SK-N-SH (cell line): ENCODE measurements at regions not wholly inside any gene's neighbourhood (a gene's known extent, or its start where the extent isn't known, plus 50 kb on each side); places are given as distances from the start of the nearest gene placed in this dataset.

Experiments
- CTCF ChIA-PET: fragments of 300-600, 350-600 bp; formaldehyde crosslinking; extraction: SDS; loops from one replicate; lab custom pipeline; 2021; lab: Yijun Ruan, JAX
- POLR2A ChIA-PET: fragments of 350-600 bp; sonication (Branson Sonifier 250); formaldehyde crosslinking; extraction: SDS; loops from one replicate; lab custom pipeline; 2020; ENCODE audit warnings: antibody characterized with exemption, inconsistent platforms; lab: Yijun Ruan, JAX
- DNase-seq: peaks from one replicate; pipeline ENCODE4 v3.0.0; 2012
- H2AFZ ChIP-seq: fragments of 200-600 bp; sonication (generic); 2 replicates; pipeline ENCODE4 v1.8.1; 2016; ENCODE audit warnings: antibody characterized with exemption, mild to moderate bottlenecking, low read depth
- H3F3A ChIP-seq: fragments of 200-600 bp; sonication (generic); replicated peaks from 2 replicates; pipeline ENCODE3; 2016; ENCODE audit warnings: antibody characterized with exemption, mild to moderate bottlenecking; ENCODE audit not compliant: insufficient read depth
- H3K27ac ChIP-seq, 2 experiments: fragments of 200-500 bp in 1 of 2; fragments of 200-600 bp in 1 of 2; sonication (Bioruptor generic) in 1 of 2; sonication (generic), shearing (Covaris generic) in 1 of 2; 2 replicates each; pipeline versions ENCODE4 v1.5.1 to v1.6.1; 2014 to 2016; ENCODE audit warnings: low read depth in 2 of 2, inconsistent platforms in 1 of 2, low read length in 1 of 2, mild to moderate bottlenecking in 1 of 2, mixed read lengths in 1 of 2
- H3K27me3 ChIP-seq: fragments of 200-600 bp; sonication (generic), shearing (Covaris generic); 2 replicates; pipeline ENCODE4 v1.6.1; 2016; ENCODE audit warnings: mixed run types; ENCODE audit not compliant: insufficient read depth
- H3K36me3 ChIP-seq, 2 experiments: fragments of 200-500 bp in 1 of 2; fragments of 200-600 bp in 1 of 2; sonication (Bioruptor generic) in 1 of 2; sonication (generic) in 1 of 2; replicated peaks in 1 of 2; 2 replicates each; pipeline versions ENCODE3 to v1.5.1; 2014 to 2016; ENCODE audit warnings: low read length in 1 of 2, mild to moderate bottlenecking in 1 of 2; ENCODE audit not compliant: insufficient read depth in 2 of 2, control insufficient read depth in 1 of 2
- H3K4me1 ChIP-seq, 2 experiments: fragments of 200-500 bp in 1 of 2; fragments of 200-600 bp in 1 of 2; sonication (Bioruptor generic) in 1 of 2; sonication (generic), shearing (Covaris generic) in 1 of 2; 2 replicates each; pipeline versions ENCODE4 v1.5.1 to v1.6.1; 2014 to 2016; ENCODE audit warnings: low read depth in 1 of 2, low read length in 1 of 2, mixed run types in 1 of 2; ENCODE audit not compliant: insufficient read depth in 2 of 2, control insufficient read depth in 1 of 2
- H3K4me2 ChIP-seq: fragments of 200-600 bp; sonication (generic), shearing (Covaris generic); 2 replicates; pipeline ENCODE4 v1.6.1; 2017; ENCODE audit warnings: mixed run types
- H3K4me3 ChIP-seq, 2 experiments: fragments of 200-500 bp in 1 of 2; fragments of 200-600 bp in 1 of 2; sonication (Bioruptor generic) in 1 of 2; sonication (generic), shearing (Covaris generic) in 1 of 2; 2 replicates each; pipeline versions ENCODE4 v1.5.1 to v1.8.1; 2014 to 2016; ENCODE audit warnings: low read depth in 2 of 2, inconsistent platforms in 1 of 2, low read length in 1 of 2, mild to moderate bottlenecking in 1 of 2, mixed read lengths in 1 of 2, moderate library complexity in 1 of 2
- H3K79me2 ChIP-seq: fragments of 200-600 bp; sonication (generic); 2 replicates; pipeline ENCODE4 v1.8.1; 2017; ENCODE audit warnings: mild to moderate bottlenecking; ENCODE audit not compliant: insufficient read depth
- H3K9ac ChIP-seq: fragments of 200-600 bp; sonication (generic); 2 replicates; pipeline ENCODE4 v1.6.1; 2017; ENCODE audit warnings: mixed run types
- H3K9me2 ChIP-seq: fragments of 200-600 bp; sonication (generic); 2 replicates; pipeline ENCODE4 v1.6.1; 2017; ENCODE audit warnings: mixed run types
- H3K9me3 ChIP-seq: fragments of 200-600 bp; sonication (generic); 2 replicates; pipeline ENCODE4 v1.6.1; 2017; ENCODE audit warnings: mixed run types, mild to moderate bottlenecking, moderate library complexity
- H4K20me1 ChIP-seq: fragments of 200-600 bp; sonication (generic); 2 replicates; pipeline ENCODE4 v1.6.1; 2017; ENCODE audit warnings: mild to moderate bottlenecking, mixed run types; ENCODE audit not compliant: insufficient read depth
- CHD2 ChIP-seq: fragments of 150-350 bp; IDR thresholded peaks from 2 replicates; pipeline ENCODE4 v1.6.1; 2018; ENCODE audit warnings: low read length; ENCODE audit not compliant: partially characterized antibody
- CTCF ChIP-seq: fragments of 200-600 bp; sonication (generic); IDR thresholded peaks from 2 replicates; pipeline ENCODE4 v1.6.1; 2017; ENCODE audit warnings: antibody characterized with exemption, mild to moderate bottlenecking, moderate library complexity
- ELF1 ChIP-seq: IDR thresholded peaks from 2 replicates; pipeline ENCODE4 v1.4.0; 2012
- EP300 ChIP-seq, 2 experiments: IDR thresholded peaks; 2 replicates each; pipeline versions ENCODE4 v1.4.0 to v1.6.1; 2012; ENCODE audit warnings: borderline replicate concordance in 1 of 2, low read depth in 1 of 2, low read length in 1 of 2
- EZH2phosphoT487 ChIP-seq: fragments of 200-600 bp; sonication (generic); IDR thresholded peaks from 2 replicates; pipeline ENCODE4 v1.6.1; 2017; ENCODE audit warnings: low read depth, mixed run types, mild to moderate bottlenecking, antibody characterized with exemption, moderate library complexity, borderline replicate concordance
- FOXJ3 ChIP-seq: sonication (generic); formaldehyde crosslinking; IDR thresholded peaks from 2 replicates; pipeline ENCODE4 v1.5.1; 2020; ENCODE audit warnings: mild to moderate bottlenecking, missing genetic modification reagents
- GATA2 ChIP-seq: sonication (generic); formaldehyde crosslinking; IDR thresholded peaks from 2 replicates; pipeline ENCODE4 v1.5.0; 2020; ENCODE audit warnings: mild to moderate bottlenecking, missing genetic modification reagents
- MAX ChIP-seq: IDR thresholded peaks from 2 replicates; pipeline ENCODE4 v1.4.0; 2012; ENCODE audit warnings: low read depth
- MEF2A ChIP-seq: IDR thresholded peaks from 2 replicates; pipeline ENCODE4 v1.4.0; 2012; ENCODE audit warnings: low read depth, borderline replicate concordance
- MXI1 ChIP-seq: IDR thresholded peaks from 2 replicates; pipeline ENCODE4 v1.6.1; 2012; ENCODE audit warnings: mild to moderate bottlenecking, low read depth, low read length, improper control_type of control experiment
- NRF1 ChIP-seq: IDR thresholded peaks from 2 replicates; pipeline ENCODE4 v1.6.1; 2012; ENCODE audit warnings: low read depth, mild to moderate bottlenecking, low read length
- PBX3 ChIP-seq: IDR thresholded peaks from 2 replicates; pipeline ENCODE4; 2012
- POLR2AphosphoS5 ChIP-seq: IDR thresholded peaks from 2 replicates; pipeline ENCODE4 v1.6.1; 2012; ENCODE audit warnings: low read depth, low read length
- RCOR1 ChIP-seq: fragments of 150-350 bp; IDR thresholded peaks from 2 replicates; pipeline ENCODE4 v1.6.1; 2017; ENCODE audit warnings: antibody characterized with exemption, low read length
- REST ChIP-seq: IDR thresholded peaks from 2 replicates; pipeline ENCODE4 v1.6.1; 2012; ENCODE audit warnings: mild to moderate bottlenecking, low read depth, low read length, moderate library complexity
- SIN3A ChIP-seq: IDR thresholded peaks from 2 replicates; pipeline ENCODE4 v1.6.1; 2012; ENCODE audit warnings: low read depth, mild to moderate bottlenecking, low read length, moderate library complexity, borderline replicate concordance
- USF2 ChIP-seq: fragments of 150-350 bp; IDR thresholded peaks from 2 replicates; pipeline ENCODE4 v1.6.1; 2017; ENCODE audit warnings: antibody characterized with exemption, low read length, low read depth, borderline replicate concordance
- YY1 ChIP-seq: IDR thresholded peaks from 2 replicates; pipeline ENCODE4 v1.4.0; 2012; ENCODE audit warnings: low read depth, mild to moderate bottlenecking
- ZBTB33 ChIP-seq: IDR thresholded peaks from 2 replicates; pipeline ENCODE4 v1.4.0; 2012; ENCODE audit warnings: low read depth, borderline replicate concordance
- WGBS: methylation state at CpG from one replicate; pipeline ENCODE4 v1.1.6; 2017; ENCODE audit warnings: low lambda C conversion rate; 5-methylcytosine and 5-hydroxymethylcytosine counted together

- DNase-seq, result no peak
- Histone ChIP-seq H3K36me3 (no peaks in the 10 kb centered on the region), H3K27me3 (no peaks in the 10 kb centered on the region), H3K4me1 (no peaks in the 10 kb centered on the region), H3K4me3 (no peak overlapping the region), H3F3A (no peaks in the 10 kb centered on the region), H4K20me1 (no peaks in the 10 kb centered on the region), H2AFZ (no peak overlapping the region), H3K79me2 (no peaks in the 10 kb centered on the region), H3K27ac (no peak overlapping the region), H3K9ac (no peak overlapping the region), H3K4me2 (no peak overlapping the region), H3K9me2 (no peaks in the 10 kb centered on the region), H3K9me3 (0 out of 2 replicates have a peak, but pooled peaks cover 5% of the 10 kb centered on the region)
- 66% methylated on average over 5 of the region's 5 CpGs for WGBS
- ChIA-PET POLR2A (no interaction called here), CTCF (no interaction called here)
- TF ChIP-seq MAX (no peak), PBX3 (no peak), RCOR1 (no peak), ELF1 (no peak), YY1 (no peak)
Observed at GRCh38 chr5:166058660-166059059, 2232.8 kb upstream of the WWC1 start.

- WGBS, result 40% methylated on average over 1 of the region's 1 CpG
- POLR2A ChIA-PET, result no interaction called here
Observed at GRCh38 chr5:166062094-166062493, 2229.4 kb upstream of the WWC1 start.

More at GRCh38 chr5:166062094-166062493, 2229.4 kb upstream of the WWC1 start:
- no peak for DNase-seq
- H3K27me3 ChIP-seq, result no peaks in the 10 kb centered on the region
- no peaks in the 10 kb centered on the region for H4K20me1 ChIP-seq
- H3K27ac ChIP-seq, result no peak overlapping the region
- H3K79me2 ChIP-seq, result no peaks in the 10 kb centered on the region
- no peaks in the 10 kb centered on the region for H3F3A ChIP-seq
- H3K36me3 ChIP-seq, result no peaks in the 10 kb centered on the region
- H3K9me2 ChIP-seq, result no peaks in the 10 kb centered on the region
- H3K4me2 ChIP-seq, result no peak overlapping the region
- no peak overlapping the region for H3K4me3 ChIP-seq
- CTCF ChIA-PET, result no interaction called here
- H3K9me3 ChIP-seq, result 0 out of 2 replicates have a peak, but pooled peaks cover 5% of the 10 kb centered on the region
- H2AFZ ChIP-seq, result no peak overlapping the region
- H3K9ac ChIP-seq, result no peak overlapping the region
- no peaks in the 10 kb centered on the region for H3K4me1 ChIP-seq
- no peak for TF ChIP-seq POLR2AphosphoS5
- TF ChIP-seq GATA2, result no peak
- no peak for TF ChIP-seq ELF1
- TF ChIP-seq ZBTB33, result no peak
- TF ChIP-seq REST, result no peak
- TF ChIP-seq SIN3A, result no peak
- no peak for TF ChIP-seq EZH2phosphoT487
- TF ChIP-seq MEF2A, result no peak
- no peak for TF ChIP-seq USF2
- TF ChIP-seq NRF1, result no peak
- TF ChIP-seq EP300 (IDR thresholded peaks at IDR 0.05; ENCODE audit: borderline replicate concordance in 1 of 2, low read depth in 1 of 2, low read length in 1 of 2), result no peak
- no peak for TF ChIP-seq FOXJ3 (CRISPR knock-in tag)
- TF ChIP-seq MXI1, result no peak
- TF ChIP-seq CTCF, result no peak
- no peak for TF ChIP-seq CHD2
- TF ChIP-seq, all 33 proteins: peak for 0
